ENCODE measurements at regions not wholly inside any gene's neighbourhood (a gene's known extent, or its start where the extent isn't known, plus 50 kb on each side); places are given as distances from the start of the nearest gene placed in this dataset.

DNA sequence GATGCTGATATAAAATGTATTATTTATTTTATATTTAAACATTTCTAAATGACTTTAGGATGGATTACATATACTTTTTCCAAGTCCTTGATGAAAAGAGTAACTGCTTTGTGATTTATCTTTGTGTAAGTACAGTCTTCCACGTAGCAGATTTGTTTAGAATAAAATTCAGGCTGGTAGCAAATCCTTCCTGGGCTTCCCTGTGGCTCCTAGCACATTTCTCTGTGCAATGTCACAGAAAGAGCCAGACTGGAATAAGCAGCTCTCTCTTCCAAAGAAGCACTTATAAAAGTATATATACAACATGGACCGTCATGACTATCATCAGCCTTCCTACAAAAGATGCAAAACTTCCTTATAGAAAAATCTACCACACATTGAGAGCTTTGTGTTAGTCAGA, 388.6 kb downstream of the ACTL7B start:
- no peak overlapping the region for H3K27ac Mint-ChIP-seq
- no peaks in the 10 kb centered on the region for H3K27me3 Mint-ChIP-seq (ENCODE audit: low read depth)
- H3K4me1 Mint-ChIP-seq (ENCODE audit: low read depth) = no peaks in the 10 kb centered on the region

DNA sequence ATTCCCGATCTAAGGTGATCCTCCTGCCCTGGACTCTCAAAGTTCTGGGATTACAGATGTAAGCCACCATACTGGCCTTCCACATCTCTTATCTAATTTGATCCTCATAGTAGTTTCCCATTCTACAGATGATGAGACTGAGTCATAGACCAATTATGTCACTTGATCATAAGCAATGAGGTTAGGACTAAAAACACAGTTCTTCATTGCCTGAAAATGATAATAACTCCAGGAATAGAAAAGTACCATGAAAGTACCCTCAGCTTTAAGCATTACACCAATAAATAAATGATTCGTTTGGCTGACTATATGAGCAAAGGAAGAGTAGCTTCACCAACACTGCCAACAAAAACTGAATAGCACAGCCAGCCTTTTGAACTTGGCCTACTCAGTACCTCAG, 389.5 kb downstream of the ACTL7B start:
- H3K4me3 Mint-ChIP-seq = no peak overlapping the region
- H3K27ac Mint-ChIP-seq = no peak overlapping the region
- no peak for DNase-seq (ENCODE audit: low spot score)
- H3K4me1 Mint-ChIP-seq (ENCODE audit: low read depth) = no peaks in the 10 kb centered on the region
- no peaks in the 10 kb centered on the region for H3K27me3 Mint-ChIP-seq (ENCODE audit: low read depth)
- no peaks in the 10 kb centered on the region for H3K9me3 Mint-ChIP-seq
- H3K36me3 Mint-ChIP-seq (ENCODE audit: low read depth) = no peaks in the 10 kb centered on the region

More for the DNA sequence above, 388.6 kb downstream of the ACTL7B start:
- Mint-ChIP-seq H3K4me3 (no peak overlapping the region), H3K9me3 (no peaks in the 10 kb centered on the region), H3K36me3 (ENCODE audit: low read depth) (no peaks in the 10 kb centered on the region)
- DNase-seq (ENCODE audit: low spot score) = no peak

DNA sequence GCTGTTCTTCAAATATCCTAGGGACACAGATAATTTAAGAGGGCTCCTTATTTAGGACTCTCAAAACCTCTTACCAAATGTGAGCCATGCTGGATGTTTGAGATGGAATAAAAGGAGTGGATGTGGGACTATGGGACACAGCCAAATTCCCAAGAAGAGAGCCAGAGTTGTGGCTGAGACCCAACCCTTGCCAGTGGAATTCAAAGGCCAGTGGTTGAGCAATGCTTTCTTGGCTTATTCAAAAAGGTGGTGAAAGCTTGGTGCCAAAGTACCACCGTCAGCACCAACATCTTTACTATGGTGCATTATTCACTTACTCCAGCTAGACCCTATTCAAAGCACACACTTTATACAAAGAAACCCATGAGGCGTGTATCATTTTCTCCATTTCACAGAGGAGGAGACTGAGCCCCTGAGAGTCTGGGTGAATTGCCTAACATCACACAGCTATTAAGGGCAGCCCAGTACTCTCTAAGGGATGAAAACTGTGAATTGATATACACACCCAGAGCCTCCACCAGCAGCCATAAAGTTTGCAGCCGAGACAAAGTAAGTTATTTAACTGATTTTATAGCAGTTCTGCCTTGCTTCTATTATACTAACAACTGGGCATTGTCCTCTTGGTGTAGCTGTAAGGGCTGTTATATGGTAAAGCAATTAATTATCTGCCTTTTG, 391.7 kb downstream of the ACTL7B start:
- Mint-ChIP-seq H3K9me3 (no peaks in the 10 kb centered on the region), H3K27ac (no peak overlapping the region), H3K36me3 (ENCODE audit: low read depth) (no peaks in the 10 kb centered on the region), H3K4me3 (no peak overlapping the region), H3K27me3 (ENCODE audit: low read depth) (no peaks in the 10 kb centered on the region), H3K4me1 (ENCODE audit: low read depth) (no peaks in the 10 kb centered on the region)
- no peak for DNase-seq (ENCODE audit: low spot score)

DNA sequence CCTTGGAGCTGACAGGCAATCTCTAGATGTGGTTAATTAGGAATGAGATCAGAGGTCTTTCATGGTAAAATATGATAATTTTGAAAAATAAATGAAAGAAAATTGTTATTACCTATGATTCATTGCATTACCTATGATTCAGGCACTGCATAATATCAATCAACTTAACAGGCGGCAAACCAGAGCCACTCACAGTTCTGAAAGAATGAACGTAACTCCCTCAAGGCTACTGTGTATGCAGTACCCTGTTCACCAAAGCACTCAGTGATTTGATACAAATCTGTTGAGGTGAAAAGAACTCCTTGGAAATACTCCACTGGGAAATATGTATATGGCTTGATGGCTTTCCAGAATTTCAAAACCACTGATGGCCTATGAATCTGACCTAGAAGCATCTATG, 398.9 kb downstream of the ACTL7B start:
- H3K27me3 Mint-ChIP-seq (ENCODE audit: low read depth) = no peaks in the 10 kb centered on the region
- no peak for DNase-seq (ENCODE audit: low spot score)
- H3K9me3 Mint-ChIP-seq = no peaks in the 10 kb centered on the region
- H3K27ac Mint-ChIP-seq = no peak overlapping the region
- no peaks in the 10 kb centered on the region for H3K4me1 Mint-ChIP-seq (ENCODE audit: low read depth)
- H3K4me3 Mint-ChIP-seq = no peak overlapping the region
- H3K36me3 Mint-ChIP-seq (ENCODE audit: low read depth) = no peaks in the 10 kb centered on the region

DNA sequence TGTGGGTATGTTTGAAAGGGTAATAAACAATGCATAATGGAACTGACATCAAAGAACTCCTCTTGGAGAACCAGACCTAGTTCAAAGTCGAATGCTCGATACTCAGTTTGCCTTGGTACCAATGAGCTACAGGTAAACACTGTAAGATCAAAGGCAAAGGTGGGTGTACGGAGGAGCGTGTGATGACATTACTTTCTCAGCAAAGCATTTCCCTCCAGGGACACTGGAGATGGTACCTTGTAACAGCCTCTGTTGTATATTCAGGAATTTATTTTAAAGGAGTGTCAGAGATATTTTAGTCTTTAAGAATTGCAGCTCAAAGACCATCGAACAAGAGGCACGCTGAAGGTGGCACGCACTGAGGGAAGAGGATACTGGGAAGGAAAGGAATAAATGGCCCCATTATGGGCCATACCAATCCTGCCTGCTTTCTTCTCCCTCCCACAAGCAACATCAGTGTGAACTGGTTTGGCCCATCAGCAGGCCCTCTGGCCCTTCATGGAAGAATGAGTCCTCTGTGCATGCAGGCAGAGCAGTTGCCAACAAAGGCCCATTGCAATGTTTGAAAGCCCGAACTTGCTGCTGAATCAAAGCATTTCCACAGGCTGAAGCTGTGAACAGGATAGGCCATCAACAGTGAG, 410.2 kb downstream of the ACTL7B start:
- Mint-ChIP-seq H3K4me3 (no peak overlapping the region), H3K36me3 (ENCODE audit: low read depth) (no peaks in the 10 kb centered on the region), H3K27ac (no peak overlapping the region), H3K9me3 (no peaks in the 10 kb centered on the region), H3K27me3 (ENCODE audit: low read depth) (no peaks in the 10 kb centered on the region), H3K4me1 (ENCODE audit: low read depth) (no peaks in the 10 kb centered on the region)
- no peak for DNase-seq (ENCODE audit: low spot score)

DNA sequence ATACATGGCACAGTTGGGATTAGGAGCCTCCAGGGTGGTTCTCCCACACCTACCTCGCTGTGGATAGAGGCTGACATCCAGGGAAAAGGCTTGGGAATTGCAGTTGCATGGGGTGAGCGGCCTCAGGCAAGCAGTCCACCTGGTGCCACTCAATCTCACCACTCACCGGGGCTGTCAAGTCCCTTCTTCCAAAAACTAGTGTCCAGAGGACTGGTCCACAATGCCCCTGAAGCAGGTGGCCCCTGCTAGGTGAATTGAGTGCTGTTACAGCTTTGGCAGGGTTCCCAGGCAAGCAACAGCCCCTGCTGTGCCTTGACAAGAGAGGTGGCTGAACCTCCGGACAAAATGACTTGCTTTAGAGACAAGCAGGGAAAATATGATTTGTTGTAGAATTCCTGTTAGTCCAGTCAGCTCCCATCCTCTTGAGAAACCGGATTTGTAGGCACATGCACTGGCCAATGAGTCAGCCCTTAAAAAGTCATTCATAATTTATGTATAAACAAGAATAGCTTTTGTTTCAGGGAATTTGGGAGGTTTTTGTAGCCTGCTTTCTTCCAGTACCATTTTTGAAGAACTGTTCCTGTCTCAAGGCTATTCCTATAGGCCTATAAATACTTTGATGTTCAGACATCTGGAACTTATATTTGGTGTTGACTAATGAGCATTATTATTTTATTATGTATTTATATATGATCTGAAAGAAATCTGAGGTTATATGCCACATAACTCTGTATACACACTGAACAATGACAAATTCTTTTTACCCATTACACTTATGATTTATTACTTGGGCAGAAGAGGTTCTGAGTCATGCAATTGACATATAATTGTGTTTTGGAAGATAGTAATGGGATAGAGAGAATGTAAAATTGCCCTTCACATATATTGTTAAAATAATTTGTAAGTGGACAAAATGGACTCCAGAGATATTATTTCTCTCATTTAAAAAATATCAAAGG, 411.1 kb downstream of the ACTL7B start:
- no peak for DNase-seq (ENCODE audit: low spot score)
- no peaks in the 10 kb centered on the region for H3K27me3 Mint-ChIP-seq (ENCODE audit: low read depth)
- H3K4me3 Mint-ChIP-seq = no peak overlapping the region
- no peaks in the 10 kb centered on the region for H3K4me1 Mint-ChIP-seq (ENCODE audit: low read depth)
- no peaks in the 10 kb centered on the region for H3K9me3 Mint-ChIP-seq
- no peak overlapping the region for H3K27ac Mint-ChIP-seq
- H3K36me3 Mint-ChIP-seq (ENCODE audit: low read depth) = no peaks in the 10 kb centered on the region

DNA sequence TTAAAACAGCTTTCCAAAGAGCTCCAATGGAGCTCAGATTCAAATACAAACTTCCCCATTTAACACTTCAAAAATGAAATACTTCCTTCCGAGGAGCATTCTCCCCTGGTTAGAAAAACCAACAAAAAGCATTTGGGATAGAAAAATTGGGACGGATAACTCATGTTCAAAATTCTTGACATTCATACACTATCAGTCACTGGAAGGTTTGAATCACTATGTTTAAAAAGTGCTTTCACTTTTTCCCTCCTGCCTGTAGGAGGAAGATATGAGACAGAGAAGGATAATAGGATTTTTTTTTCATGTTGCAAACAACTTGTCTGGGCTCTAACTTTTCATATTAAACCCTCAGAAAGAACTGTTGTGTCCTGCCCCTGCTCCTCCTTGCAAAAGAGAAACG, 412.0 kb downstream of the ACTL7B start:
- Mint-ChIP-seq H3K27ac (no peak overlapping the region), H3K4me1 (ENCODE audit: low read depth) (no peaks in the 10 kb centered on the region), H3K4me3 (no peak overlapping the region), H3K36me3 (ENCODE audit: low read depth) (no peaks in the 10 kb centered on the region), H3K9me3 (no peaks in the 10 kb centered on the region), H3K27me3 (ENCODE audit: low read depth) (no peaks in the 10 kb centered on the region)
- no peak for DNase-seq (ENCODE audit: low spot score)

DNA sequence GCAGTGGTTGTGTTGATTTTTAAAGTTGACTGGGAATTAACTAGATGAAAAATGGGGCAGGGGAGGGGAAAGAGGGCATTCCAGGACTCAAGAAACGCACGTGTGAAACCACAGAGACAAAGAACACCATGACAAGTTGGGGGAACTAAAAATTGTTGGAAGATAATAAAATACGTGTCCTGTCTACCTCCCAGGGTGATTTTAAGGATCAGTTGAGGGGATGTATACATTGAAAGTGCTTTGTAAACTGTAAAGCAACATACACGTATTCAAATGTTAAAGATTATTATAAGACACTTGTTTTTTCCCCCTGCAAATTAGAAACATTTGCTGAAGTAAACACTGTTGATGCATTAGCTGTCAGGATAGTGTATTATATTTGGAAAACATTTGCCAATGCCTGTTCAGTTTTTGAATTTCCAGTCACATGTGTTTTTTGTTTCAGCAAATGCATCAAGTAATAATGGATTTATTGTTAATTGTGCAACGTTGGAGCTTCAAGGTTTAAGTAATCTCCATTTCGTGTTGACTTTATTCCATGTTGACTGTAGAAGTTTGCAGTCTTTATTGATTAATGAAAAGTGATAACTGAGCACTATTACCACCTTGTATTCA, 412.7 kb downstream of the ACTL7B start:
- Mint-ChIP-seq H3K9me3 (no peaks in the 10 kb centered on the region), H3K36me3 (ENCODE audit: low read depth) (no peaks in the 10 kb centered on the region), H3K27ac (no peak overlapping the region), H3K27me3 (ENCODE audit: low read depth) (no peaks in the 10 kb centered on the region), H3K4me1 (ENCODE audit: low read depth) (no peaks in the 10 kb centered on the region), H3K4me3 (no peak overlapping the region)
- DNase-seq (ENCODE audit: low spot score) = no peak

DNA sequence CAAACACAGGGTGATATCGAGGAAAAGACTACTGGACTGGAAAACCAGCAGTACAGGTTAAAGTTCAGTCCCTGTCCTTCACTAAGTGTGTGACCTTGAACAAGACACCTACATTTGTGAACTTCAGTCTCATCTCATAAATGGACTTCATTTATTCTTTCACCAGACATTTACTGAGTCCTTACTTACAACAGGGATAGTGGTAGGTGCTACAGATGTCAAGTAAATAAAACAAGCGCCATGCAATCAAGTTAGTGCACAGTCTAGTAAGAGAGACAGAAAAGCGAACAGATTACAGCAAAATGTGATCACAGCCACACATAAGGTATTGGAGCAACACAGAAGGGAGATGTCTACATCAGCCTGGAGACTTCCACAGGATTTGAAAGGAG, 413.2 kb downstream of the ACTL7B start:
- no peaks in the 10 kb centered on the region for H3K4me1 Mint-ChIP-seq (ENCODE audit: low read depth)
- H3K9me3 Mint-ChIP-seq = no peaks in the 10 kb centered on the region
- H3K27ac Mint-ChIP-seq = no peak overlapping the region
- DNase-seq (ENCODE audit: low spot score) = no peak
- no peaks in the 10 kb centered on the region for H3K27me3 Mint-ChIP-seq (ENCODE audit: low read depth)
- H3K4me3 Mint-ChIP-seq = no peak overlapping the region
- H3K36me3 Mint-ChIP-seq (ENCODE audit: low read depth) = no peaks in the 10 kb centered on the region

DNA sequence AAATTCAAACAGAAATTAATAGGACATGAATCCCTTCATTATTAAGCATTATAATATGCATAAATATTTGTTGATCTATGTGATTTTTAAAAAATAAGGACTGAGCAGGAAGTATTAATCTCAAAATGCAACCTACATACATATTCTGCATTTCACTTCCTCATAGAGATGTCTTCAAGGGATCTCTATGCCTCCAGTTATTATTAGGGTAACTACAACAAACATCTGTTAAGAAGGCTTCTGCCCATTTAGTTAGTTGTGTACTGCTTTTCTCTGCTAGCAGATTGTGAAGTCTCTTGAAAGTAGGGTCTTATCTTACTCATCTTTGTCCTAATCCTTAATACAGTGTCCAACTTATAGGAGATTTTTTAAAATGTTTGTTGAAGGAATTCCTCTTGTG, 414.1 kb downstream of the ACTL7B start:
- no peak overlapping the region for H3K4me3 Mint-ChIP-seq
- no peak for DNase-seq (ENCODE audit: low spot score)
- H3K27me3 Mint-ChIP-seq (ENCODE audit: low read depth) = no peaks in the 10 kb centered on the region
- no peak overlapping the region for H3K27ac Mint-ChIP-seq
- H3K9me3 Mint-ChIP-seq = no peaks in the 10 kb centered on the region
- no peaks in the 10 kb centered on the region for H3K36me3 Mint-ChIP-seq (ENCODE audit: low read depth)
- H3K4me1 Mint-ChIP-seq (ENCODE audit: low read depth) = no peaks in the 10 kb centered on the region

DNA sequence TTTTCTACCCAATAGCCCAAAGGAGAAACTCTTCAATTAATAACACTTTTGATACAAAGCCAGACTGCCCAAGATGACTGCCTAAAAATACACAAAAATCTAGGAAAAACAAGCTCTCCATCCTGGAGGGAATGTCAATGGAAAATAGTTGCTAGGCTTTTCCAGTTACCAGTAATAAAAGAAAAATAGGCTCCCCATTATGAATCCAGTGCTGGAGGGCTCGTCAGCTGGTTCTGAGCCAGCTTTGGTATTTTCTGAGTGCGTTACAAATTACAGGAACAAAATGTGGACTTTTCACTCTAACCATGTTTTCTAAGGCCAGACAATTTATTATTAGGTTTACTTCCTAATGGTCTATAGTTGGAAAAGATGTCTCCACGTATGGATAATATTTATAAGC, 414.5 kb downstream of the ACTL7B start:
- H3K36me3 Mint-ChIP-seq (ENCODE audit: low read depth) = no peaks in the 10 kb centered on the region
- DNase-seq (ENCODE audit: low spot score) = no peak
- H3K27me3 Mint-ChIP-seq (ENCODE audit: low read depth) = no peaks in the 10 kb centered on the region
- no peak overlapping the region for H3K27ac Mint-ChIP-seq
- H3K4me1 Mint-ChIP-seq (ENCODE audit: low read depth) = no peaks in the 10 kb centered on the region
- H3K4me3 Mint-ChIP-seq = no peak overlapping the region
- H3K9me3 Mint-ChIP-seq = no peaks in the 10 kb centered on the region

DNA sequence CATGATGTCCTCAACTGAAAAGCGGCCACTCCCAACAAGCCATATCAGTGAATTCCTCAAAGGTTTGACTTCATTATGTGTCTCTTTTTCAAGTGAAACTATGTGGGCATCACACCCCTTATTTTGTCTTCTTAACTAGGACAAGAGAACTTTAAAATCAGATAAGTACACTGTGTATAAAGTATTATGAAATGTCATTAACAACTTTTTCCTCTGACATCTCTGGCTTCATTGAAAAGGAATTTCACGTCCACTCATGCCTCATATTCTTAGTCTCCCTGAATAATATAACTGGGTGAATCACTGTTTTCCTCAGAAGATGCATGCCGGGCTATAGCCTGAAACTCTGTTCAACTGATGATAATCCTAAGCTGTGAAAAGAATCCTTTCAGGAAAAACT, 415.8 kb downstream of the ACTL7B start:
- Mint-ChIP-seq H3K27me3 (ENCODE audit: low read depth) (no peaks in the 10 kb centered on the region), H3K4me1 (ENCODE audit: low read depth) (no peaks in the 10 kb centered on the region), H3K4me3 (no peak overlapping the region), H3K36me3 (ENCODE audit: low read depth) (no peaks in the 10 kb centered on the region), H3K9me3 (no peaks in the 10 kb centered on the region), H3K27ac (no peak overlapping the region)
- DNase-seq (ENCODE audit: low spot score) = no peak

DNA sequence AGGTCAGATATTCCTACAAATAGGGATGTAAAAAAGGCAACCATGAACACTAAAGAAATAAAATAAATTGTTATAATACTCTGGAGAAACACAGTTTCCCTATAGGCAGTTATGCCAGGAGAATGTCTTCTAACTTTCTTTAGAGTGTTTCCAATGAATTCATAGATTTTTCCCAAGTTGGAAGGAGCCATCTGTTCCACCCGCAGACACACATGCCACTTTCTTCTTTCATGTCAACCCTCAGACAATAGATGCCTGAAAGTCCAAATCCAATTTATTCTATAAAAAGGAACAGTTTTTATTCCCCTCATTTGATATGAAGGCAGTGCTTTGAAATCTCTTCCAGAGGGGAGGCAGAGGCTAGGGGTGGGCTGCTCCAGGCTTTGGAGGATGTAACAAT, 418.1 kb downstream of the ACTL7B start:
- H3K9me3 Mint-ChIP-seq = no peaks in the 10 kb centered on the region
- no peaks in the 10 kb centered on the region for H3K4me1 Mint-ChIP-seq (ENCODE audit: low read depth)
- no peak for DNase-seq (ENCODE audit: low spot score)
- no peak overlapping the region for H3K27ac Mint-ChIP-seq
- no peak overlapping the region for H3K4me3 Mint-ChIP-seq
- no peaks in the 10 kb centered on the region for H3K36me3 Mint-ChIP-seq (ENCODE audit: low read depth)
- H3K27me3 Mint-ChIP-seq (ENCODE audit: low read depth) = no peaks in the 10 kb centered on the region

DNA sequence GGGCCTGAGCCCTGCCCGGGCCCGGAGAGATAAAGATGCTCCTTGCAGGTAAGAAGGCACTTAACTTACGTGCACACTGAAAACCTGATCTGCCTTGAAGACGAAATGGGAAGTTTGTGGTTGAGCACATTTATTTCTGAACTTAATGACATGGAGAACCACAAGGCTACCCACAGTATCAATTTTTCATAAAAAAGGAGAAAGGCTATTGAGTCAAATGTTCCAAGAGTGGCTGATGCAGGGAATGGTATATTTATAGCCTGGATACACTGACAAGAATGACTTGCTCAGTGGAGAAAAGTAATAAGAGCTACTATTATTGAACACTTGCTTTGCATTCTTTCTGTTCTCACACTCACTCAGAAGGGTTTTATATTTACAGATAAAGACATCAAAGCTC, 419.3 kb downstream of the ACTL7B start:
- H3K27me3 Mint-ChIP-seq (ENCODE audit: low read depth) = no peaks in the 10 kb centered on the region
- no peak for DNase-seq (ENCODE audit: low spot score)
- no peak overlapping the region for H3K4me3 Mint-ChIP-seq
- no peaks in the 10 kb centered on the region for H3K36me3 Mint-ChIP-seq (ENCODE audit: low read depth)
- H3K27ac Mint-ChIP-seq = no peak overlapping the region
- H3K9me3 Mint-ChIP-seq = no peaks in the 10 kb centered on the region
- no peaks in the 10 kb centered on the region for H3K4me1 Mint-ChIP-seq (ENCODE audit: low read depth)

Measured in T-helper 2 cell treated with Interferon-gamma antibody and Interleukin-4, amounts not matched to agents 5 μg/mL and 100 μg/mL, for 36 hours (primary cell).